Esophagus squamous epithelium (tissue), 5 donors: ENCODE measurements at regions not wholly inside any gene's neighbourhood (a gene's known extent, or its start where the extent isn't known, plus 50 kb on each side); places are given as distances from the start of the nearest gene placed in this dataset.

Source experiments
- DNase-seq: peaks from one replicate; lab custom pipeline; 2025; lab: John Stamatoyannopoulos, UW
- H3K27ac ChIP-seq, 4 donors: fragments of 200-600 bp; sonication (generic); one replicate each; pipeline ENCODE4 v1.5.1; 2016 to 2019; ENCODE audit warnings: mild to moderate bottlenecking in 1 of 4
- H3K27me3 ChIP-seq, 4 donors: fragments of 200-600 bp; sonication (generic); 1 replicate in 3 of 4; 2 replicates in 1 of 4; pipeline versions ENCODE4 v1.5.1 to v1.6.0; 2017 to 2021; ENCODE audit warnings: antibody characterized with exemption in 1 of 4
- H3K36me3 ChIP-seq, 3 donors: fragments of 200-600 bp; sonication (generic); one replicate each; pipeline ENCODE4 v1.5.1; 2016 to 2019
- H3K4me1 ChIP-seq, 3 donors: fragments of 200-600 bp; sonication (generic); one replicate each; pipeline ENCODE4 v1.5.1; 2017 to 2019
- H3K4me3 ChIP-seq, 4 donors: fragments of 200-600 bp; sonication (generic); 1 replicate in 3 of 4; 2 replicates in 1 of 4; pipeline ENCODE4 v1.5.1; 2016 to 2019; ENCODE audit warnings: mild to moderate bottlenecking in 2 of 4, moderate library complexity in 1 of 4
- H3K9me3 ChIP-seq, 3 donors: fragments of 200-600 bp; sonication (generic); one replicate each; pipeline ENCODE4 v1.5.1; 2016 to 2019
- CTCF ChIP-seq, 6 experiments: fragments of 450-650 bp in 4 of 6; fragments of 200-600 bp in 2 of 6; sonication (generic) in 2 of 6; IDR thresholded peaks; one replicate each; pipeline ENCODE4 v1.5.1; 2016 to 2019; ENCODE audit warnings: antibody characterized with exemption in 6 of 6, mild to moderate bottlenecking in 4 of 6, moderate library complexity in 4 of 6
- POLR2A ChIP-seq, 4 donors: fragments of 450-650 bp; IDR thresholded peaks; one replicate each; pipeline ENCODE4 v1.6.1; 2017; ENCODE audit warnings: antibody characterized with exemption in 4 of 4, mild to moderate bottlenecking in 4 of 4, moderate library complexity in 3 of 4
- WGBS, 2 donors: methylation state at CpG; one replicate each; pipeline ENCODE4 v1.1.5; 2018; 5-methylcytosine and 5-hydroxymethylcytosine counted together
- intact Hi-C: fragments of 100-400 bp; cut with DNase I; formaldehyde crosslinking; loops from one replicate; pipeline ENCODE4 v1.15.0; 2022
- donor health status: DM: yes; HTN: yes; CAD: no.

GRCh38 chr18:51767293-51767692 is 569.8 kb upstream of the MEX3C start:
- 33 to 75% methylated on average over 1 of the region's 1 CpG for WGBS, 2 donors
- Histone ChIP-seq H3K4me1 (no peaks in the 10 kb centered on the region), H3K36me3 (no peaks in the 10 kb centered on the region), H3K4me3 (no peak overlapping the region), H3K9me3 (no peaks in the 10 kb centered on the region), H3K27me3 (no peaks in the 10 kb centered on the region), H3K27ac (no peak overlapping the region)
- intact Hi-C loops, result no loop called here
- no peak for DNase-seq
- TF ChIP-seq POLR2A (IDR thresholded peaks at IDR 0.05) (no peak), CTCF (IDR thresholded peaks at IDR 0.05) (no peak)

GRCh38 chr18:51778115-51778514 is 561.9 kb upstream of the DCC start:
- Histone ChIP-seq H3K9me3 (no peaks in the 10 kb centered on the region), H3K4me1 (no peaks in the 10 kb centered on the region), H3K27ac (no peak overlapping the region), H3K27me3 (no peaks in the 10 kb centered on the region), H3K36me3 (no peaks in the 10 kb centered on the region), H3K4me3 (no peak overlapping the region)
- WGBS, 2 donors, result 67 to 68% methylated on average over 4 of the region's 4 CpGs
- TF ChIP-seq CTCF (IDR thresholded peaks at IDR 0.05), result no peak
- TF ChIP-seq POLR2A (IDR thresholded peaks at IDR 0.05), result no peak
- DNase-seq, result no peak
- intact Hi-C loops, result no loop called here

GRCh38 chr18:51789871-51790270 is 550.1 kb upstream of the DCC start:
- intact Hi-C loops, result no loop called here
- Histone ChIP-seq H3K36me3 (no peaks in the 10 kb centered on the region), H3K27ac (no peak overlapping the region), H3K4me1 (no peaks in the 10 kb centered on the region), H3K9me3 (no peaks in the 10 kb centered on the region), H3K4me3 (no peak overlapping the region), H3K27me3 (no peaks in the 10 kb centered on the region)
- WGBS, 2 donors, result 63 to 80% methylated on average over 1 of the region's 1 CpG
- no peak for DNase-seq
- TF ChIP-seq CTCF (IDR thresholded peaks at IDR 0.05), result no peak
- no peak for TF ChIP-seq POLR2A (IDR thresholded peaks at IDR 0.05)

- 83 to 88% methylated on average over 1 of the region's 1 CpG for WGBS, 2 donors
- H3K4me3 ChIP-seq, result no peak overlapping the region
Measured at GRCh38 chr18:51801514-51801913, 538.5 kb upstream of the DCC start.

More at GRCh38 chr18:51801514-51801913, 538.5 kb upstream of the DCC start:
- no peak for DNase-seq
- no peaks in the 10 kb centered on the region for H3K36me3 ChIP-seq
- H3K27ac ChIP-seq, result no peak overlapping the region
- H3K27me3 ChIP-seq, result no peaks in the 10 kb centered on the region
- no peak for TF ChIP-seq CTCF (IDR thresholded peaks at IDR 0.05)
- TF ChIP-seq POLR2A (IDR thresholded peaks at IDR 0.05), result no peak
- peaks cover 0 to 3% (median 0%) of the 10 kb centered on the region in 3 donors for H3K9me3 ChIP-seq
- H3K4me1 ChIP-seq, result no peaks in the 10 kb centered on the region
- intact Hi-C loops, result no loop called here
